Stimulated activated CD8-positive, alpha-beta memory T cell treated with anti-CD3 and anti-CD28 coated beads, Interleukin-12 subunit alpha, Interleukin-12 subunit beta, amount 100 ng/mL, for 24 hours (primary cell): ENCODE measurements at regions not wholly inside any gene's neighbourhood (a gene's known extent, or its start where the extent isn't known, plus 50 kb on each side); places are given as distances from the start of the nearest gene placed in this dataset.

Experiments used
- DNase-seq: peaks from one replicate; pipeline ENCODE4 v3.0.0-alpha.2; 2020; ENCODE audit errors: extremely low read depth

DNA sequence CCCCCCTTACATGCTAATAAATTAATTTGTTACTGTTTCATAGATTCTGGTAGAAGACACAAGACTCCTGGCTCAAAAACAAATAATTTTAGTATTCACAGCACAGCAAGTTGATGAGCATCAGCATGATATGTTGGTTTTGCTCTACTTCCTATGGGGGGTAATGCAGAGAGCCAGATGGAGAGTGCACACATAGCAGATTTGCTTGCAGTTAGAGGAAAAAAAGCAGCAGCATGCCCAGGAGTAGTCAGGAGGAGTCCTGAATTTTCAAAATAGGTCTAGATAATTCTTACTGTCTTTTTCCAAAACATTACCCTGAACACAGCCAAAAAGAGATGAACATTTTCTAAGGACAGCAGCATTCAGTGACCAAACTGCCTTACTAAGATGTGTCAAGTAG is 261.3 kb downstream of the COX7C start:
- DNase-seq: no peak

DNA sequence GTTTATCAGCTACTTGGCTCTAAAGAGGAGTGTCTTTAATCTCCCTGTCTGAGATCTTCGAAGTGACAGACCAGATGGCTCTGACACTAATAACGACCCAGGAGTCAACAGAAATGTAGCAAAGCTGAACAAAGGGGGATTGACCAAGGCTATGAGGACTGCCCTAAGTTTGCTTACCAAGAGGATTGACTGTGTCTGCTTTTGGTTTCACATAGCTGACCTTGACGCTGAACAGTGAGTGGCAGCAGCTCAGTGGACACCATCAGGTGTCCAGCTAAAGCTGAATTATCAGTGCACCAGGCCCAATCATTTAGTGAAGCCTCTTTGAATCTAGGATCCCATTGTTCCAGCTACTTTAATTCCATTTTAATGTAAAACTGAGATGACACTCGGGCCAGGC is 262.6 kb downstream of the COX7C start:
- no peak for DNase-seq

DNA sequence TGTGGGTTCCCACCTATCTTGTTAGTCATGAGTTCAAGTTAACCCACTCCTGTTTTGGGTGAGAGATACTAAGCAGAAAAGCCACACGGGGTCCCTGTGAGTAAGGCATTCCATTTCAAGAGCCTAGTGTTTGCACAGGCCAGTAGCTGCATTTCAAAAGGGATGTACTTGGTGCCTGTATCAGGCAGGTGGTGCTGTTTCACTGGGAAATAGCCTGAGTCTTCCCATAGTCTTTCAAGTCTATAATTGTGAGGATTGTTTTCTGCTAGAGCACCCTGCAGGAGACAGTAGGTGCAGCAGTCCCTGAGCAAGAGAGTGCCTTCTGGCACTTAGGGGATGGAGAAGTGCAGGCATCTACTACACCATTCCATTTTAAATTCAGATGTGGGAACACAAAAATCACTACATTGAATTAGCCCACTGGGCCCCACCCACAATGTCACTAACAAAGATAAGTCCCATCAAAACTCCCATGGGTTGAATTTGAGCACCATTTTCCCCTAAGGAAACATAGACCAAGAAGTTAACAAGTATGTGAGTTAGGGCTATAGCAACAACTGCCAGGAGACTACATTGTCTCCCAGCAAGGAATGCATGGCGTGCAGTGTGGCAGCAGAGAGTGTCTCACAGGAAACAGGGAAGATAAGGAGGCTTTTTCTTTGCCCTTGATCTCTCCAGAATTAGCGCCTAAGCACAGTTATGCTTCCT is 263.2 kb downstream of the COX7C start:
- DNase-seq: no peak

DNA sequence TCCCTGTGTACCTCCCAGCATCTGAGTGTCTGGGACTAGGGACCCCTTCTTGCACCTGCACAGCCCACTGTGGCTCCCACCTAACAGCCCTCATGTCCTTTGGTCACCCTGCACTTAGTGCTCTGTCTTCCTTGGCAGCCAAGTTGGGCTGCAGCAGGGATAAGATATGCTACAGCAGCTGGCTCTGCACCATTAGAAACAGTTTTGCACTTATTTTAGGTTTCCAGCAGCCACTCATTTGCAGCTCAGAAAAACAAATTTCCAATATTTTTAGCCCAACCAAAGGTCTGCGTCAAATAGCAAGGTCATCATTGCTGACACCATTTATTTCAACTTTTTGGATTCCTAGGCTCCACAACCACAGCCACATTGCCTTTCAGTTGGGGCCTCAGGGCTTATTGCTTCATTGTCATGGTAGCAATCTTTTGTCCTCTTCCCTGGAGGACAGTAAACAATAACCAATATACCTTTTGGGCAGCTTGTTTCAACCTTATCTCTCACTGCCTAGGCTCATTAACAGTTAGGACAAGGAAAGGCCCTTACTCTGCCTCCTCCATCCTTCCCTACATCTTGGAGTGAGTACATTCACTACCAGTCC is 263.9 kb downstream of the COX7C start:
- no peak for DNase-seq

DNA sequence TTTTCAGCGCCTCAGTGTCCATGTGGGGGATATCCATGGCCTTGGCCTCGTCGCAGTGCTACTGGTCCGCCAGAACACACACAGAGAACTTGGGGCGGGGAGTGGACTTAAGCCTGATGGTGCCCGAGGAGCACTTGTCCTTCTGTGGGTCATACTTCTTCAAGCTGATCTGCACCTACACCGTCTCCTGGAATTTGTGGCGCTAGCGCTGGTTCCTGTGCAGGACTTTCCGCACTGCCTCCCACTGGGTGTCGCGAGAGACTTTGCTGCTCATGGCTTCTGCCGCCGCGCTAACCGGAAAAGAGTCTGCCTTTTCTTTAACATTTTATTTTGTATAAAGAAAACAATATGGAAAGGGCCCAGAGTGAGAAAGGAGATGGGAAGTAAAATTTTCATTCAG is 266.9 kb downstream of the COX7C start:
- DNase-seq: no peak

DNA sequence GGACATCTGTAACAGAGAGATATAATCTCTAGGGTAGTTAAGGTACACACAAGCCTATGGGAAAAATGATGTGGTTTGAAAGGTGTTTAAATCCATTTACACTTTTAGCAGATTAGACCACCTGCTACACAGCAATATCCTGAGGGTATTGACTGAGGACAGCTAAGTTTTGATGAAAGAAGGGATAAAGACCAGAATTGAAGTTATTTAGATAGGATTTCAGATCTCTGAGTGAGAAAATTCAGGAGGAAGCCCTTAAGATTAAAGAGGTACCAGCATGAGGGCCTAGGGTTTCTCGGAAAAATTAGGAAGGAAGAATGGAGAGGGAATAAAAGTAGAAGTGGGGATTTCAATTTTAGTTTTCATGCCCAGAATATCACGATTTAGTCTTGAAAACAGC is 267.3 kb downstream of the COX7C start:
- DNase-seq: no peak

DNA sequence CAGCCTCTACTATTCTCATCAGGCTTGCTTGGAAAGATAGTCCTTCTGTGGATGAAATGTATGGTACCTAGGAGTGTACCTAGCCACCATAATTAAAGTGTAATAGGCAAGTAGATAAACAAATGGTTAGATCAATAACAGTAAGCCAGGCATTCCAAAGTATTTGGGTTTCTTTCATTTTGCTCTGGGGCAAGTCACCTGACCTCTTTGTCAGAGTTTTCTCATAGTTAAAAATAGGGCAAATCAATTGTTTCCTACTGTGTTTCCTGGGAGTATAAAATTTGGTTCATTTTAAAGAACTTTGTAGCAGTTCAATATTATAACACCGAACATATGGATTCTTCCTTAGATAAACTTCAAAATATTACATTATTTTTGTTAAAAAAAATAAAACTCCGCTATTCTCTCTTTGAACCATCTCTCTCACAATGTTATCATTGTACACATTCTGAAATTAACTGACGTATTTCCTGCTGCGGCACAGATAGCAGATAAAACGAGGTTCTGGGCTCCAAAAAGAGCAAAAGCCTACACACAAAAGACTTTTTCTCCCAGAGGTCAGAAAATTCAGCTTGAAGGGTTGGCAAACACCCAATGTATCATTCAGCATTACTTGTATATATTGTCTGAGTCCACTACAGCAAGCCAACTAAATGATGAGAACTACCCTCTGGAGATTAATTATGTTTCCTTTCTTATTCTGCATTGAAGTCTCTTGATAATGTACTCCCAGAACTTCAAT is 267.9 kb downstream of the COX7C start:
- no peak for DNase-seq

DNA sequence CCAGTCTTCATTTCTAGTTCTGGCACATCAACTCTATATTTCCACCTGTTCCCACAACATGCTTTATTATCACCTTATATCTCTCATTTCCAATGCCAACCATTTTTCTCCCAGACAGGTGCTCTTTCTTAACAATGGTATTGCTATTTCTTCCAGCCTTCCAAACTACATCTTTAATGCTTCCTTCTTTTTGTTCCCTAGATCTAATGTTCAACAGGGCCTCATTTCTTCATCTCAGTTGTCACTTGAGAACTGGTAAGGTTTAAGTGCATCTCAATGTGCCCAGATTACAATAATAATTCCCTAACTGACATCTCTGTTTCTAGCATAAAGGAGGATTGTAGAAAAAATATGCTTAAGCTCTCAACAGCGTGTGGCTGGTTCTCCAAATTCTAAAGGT is 272.6 kb downstream of the COX7C start:
- no peak for DNase-seq

DNA sequence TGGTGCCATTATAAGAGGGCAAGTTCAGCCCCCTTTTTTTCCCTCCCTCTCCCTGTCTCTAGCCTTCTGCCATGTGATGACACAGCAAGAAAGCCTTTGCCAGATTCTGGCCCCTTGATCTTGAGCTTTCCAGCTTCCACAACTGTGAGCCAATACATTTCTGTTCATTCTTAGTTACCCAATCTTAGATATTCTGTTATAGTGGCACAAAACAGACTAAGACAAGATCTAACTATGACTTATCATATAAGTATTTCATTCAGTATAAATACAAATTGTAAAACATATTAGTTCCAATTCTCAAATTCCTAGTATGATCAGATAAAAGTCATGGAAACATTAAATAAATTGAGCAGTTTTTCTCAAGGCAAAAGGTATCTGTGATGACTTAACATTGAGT is 276.3 kb downstream of the COX7C start:
- no peak for DNase-seq

DNA sequence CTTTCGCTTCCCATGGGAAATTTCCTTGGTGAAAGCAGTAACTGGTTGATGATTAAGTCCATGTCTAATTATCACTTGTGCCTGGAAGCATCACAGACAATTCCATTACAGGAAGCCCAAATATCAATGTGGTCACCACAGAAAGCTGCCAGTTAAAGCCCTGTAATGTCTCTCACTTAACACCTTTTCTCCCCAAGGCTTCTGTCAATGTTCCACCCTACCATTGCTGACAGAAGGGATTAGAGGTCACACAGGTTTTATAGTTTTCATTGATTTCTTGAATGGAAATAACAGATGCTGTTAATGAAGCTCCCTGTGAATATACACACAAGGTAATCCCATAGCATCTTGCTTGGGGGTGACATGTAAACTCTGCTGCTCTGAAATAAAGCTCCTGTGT is 279.2 kb downstream of the COX7C start:
- DNase-seq: no peak

DNA sequence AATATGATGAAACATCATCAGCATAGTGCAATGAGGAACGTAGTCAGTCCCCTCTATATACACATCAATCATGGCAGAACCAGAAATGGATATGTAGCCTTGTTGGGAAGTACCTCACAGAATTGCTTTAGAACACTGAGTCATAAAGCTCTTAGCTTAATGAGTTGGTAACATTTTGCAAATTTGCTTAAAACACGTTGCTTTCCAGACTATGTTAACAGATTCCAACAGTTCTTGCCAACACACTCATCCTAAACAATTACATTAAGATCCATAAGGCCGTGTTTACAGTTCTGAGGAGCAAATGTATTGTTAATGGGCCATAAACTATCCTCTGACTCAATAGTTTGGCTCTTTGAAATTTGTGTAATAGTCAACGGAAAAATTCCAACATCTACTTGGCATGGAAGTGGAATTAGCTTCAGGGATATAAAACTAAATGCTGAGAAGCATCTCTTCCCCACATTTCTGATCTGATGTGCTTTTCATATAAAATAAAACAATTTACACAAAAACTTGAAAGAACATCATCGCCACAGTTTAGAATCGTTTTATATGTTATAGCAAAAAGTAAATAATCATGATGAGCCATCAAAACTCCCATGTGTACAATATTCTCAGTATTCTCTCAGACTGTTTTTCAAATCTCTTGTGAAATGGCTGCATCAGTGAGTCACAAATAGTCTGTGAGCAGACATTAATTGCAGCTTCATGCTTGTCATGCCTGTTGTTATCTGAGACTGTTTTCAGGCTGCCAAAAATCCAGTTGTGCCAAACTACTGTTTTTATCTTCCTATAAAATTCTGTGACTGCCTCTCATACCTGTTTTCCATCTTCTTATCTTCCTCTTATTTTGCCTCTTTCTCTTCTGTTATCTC is 291.9 kb downstream of the COX7C start:
- DNase-seq: no peak

DNA sequence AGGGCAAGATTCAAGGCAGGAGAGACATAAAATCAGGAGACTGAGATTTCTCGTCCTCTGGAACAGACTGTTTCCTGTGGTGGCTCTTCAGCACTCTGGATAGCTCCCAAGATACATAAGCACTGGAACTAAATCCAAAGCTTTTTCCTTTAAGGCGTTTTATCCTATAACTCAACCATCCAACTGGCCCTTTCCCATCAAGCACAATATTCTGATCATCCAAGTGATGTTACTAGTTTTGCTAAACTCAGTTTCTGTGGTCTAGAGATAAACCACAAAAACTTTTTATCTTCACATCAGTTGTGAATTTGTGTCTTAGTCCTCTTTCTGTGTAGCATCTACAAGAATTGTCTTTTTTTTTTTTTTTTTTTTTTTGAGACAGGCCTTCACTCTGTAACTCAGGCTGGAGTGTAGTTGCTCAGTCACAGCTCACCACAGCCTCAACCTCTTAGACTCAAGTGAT is 299.4 kb downstream of the COX7C start:
- DNase-seq: no peak

DNA sequence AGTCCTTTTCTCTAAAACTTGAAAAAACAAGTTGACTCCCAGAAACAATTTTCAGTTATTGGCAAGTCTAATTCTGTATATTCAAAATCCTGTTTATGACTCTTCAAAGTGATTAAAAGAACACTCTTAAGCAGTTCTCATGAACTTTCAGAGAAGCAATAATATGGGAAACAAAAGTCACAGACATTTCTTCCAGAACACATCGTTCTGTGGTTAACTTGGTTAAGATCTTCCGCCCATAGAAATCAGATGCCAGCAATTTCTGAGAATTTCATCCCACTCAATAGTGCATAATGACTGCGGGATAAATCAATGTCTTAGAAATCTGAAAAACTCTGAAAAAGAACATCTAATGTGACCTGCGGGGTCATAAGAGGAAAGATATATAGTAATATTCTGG is 300.5 kb downstream of the COX7C start:
- DNase-seq: no peak

DNA sequence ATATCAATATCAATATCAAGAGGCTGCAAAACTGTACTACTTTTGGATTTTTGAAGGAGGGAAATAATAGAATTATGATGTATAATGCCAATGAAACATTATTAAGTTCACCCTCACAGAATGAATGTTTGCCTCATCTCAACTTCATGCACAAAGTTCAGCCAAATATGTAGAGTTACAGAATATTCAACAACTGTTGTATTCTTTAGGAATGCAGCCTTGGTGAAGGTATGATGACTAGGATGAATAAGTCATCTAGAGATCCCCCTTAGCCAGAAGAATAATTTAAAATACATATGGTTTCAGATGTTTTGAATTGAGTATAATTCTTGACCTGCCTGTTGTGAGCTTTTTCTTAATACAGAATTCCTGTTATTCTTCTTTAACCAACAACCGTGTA is 308.3 kb downstream of the COX7C start:
- DNase-seq: no peak

DNA sequence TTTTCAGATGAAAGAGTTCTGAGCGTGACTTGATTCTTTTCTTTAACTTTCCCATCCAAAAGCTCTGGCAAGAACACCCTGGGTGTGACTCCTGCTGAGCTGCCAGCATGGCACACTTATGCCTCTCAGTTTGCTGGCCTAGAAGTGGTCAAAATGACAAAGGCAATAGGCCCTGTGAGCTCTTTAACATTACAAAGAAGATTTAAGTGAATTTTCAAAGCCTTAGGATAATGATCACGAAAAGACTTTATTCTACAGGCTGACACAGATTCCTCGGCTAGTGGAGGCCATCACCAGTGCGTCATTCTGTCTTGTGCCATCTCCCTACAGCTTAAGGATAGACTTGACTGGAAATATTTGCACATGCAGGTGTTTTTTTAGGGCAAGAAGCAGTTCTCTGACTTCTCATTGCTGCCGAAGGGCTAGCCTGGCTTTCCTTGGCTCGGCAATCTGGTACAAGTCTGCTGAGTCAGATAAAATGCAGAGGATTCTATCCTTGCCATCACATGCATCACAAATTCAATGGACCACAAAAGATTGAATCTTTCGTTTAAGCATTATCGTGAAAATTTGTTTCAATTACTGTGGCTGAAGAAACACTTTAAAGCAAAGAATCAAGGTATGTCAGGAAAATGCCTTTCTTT is 311.5 kb downstream of the COX7C start:
- no peak for DNase-seq

DNA sequence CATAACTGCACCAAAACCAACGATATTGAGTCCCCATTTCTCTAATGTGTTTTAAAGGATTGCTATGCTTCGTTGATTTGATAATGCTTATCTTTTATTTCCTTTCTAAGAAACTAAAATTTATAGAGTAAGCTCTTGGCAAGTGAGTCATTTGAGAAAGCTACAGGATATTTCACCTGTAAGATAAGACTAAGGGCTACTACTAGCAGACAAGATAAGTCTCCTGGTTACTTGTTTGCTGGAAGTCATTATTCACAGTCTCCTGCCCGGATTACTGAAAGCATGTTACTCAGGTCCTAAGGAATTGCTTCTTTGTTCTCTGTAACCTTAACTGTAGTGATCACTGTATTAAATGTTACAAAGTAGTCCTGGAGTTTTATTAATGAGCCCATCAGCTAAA is 315.9 kb upstream of the RASA1 start:
- DNase-seq: no peak

DNA sequence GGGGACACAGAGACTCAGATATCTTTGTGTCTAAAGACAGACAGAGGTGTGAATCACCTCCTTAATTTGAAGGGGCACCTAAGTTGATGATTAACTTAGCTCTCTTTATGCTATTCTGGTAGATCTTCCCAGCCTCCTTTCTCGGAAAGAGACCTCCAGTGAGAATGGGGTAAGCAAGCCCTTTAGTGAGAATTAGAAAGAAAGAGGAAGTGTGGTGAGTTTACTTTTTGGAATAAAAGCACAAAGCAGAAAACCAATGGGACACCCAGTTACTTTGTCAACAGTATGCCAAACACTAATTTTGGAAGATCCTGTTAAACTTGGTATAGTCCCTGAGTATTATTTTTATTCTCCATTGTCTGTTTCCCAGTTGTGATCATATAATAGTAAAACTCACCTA is 302.8 kb upstream of the RASA1 start:
- DNase-seq: no peak

DNA sequence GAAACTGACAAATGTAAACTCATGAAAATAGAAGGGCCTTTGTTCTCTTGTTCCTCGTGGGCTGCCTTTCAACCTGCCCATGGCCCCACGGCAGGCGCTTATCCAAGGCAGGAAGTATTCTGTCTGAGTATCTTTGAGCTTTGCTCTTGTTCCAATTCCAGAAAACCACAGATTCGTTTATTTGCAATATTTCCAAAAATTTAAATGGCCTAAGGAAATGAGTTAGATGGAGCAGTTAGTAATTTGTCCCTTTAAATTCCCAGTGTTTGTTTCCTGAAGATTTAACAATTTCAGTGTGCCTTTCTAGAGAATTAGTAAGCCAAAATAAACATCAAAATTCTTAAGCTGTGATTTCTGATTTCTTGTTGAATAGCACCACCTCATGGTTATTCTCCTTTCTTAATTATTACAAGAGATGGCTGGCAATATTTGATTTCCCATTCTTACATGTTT is 299.4 kb upstream of the RASA1 start:
- no peak for DNase-seq

DNA sequence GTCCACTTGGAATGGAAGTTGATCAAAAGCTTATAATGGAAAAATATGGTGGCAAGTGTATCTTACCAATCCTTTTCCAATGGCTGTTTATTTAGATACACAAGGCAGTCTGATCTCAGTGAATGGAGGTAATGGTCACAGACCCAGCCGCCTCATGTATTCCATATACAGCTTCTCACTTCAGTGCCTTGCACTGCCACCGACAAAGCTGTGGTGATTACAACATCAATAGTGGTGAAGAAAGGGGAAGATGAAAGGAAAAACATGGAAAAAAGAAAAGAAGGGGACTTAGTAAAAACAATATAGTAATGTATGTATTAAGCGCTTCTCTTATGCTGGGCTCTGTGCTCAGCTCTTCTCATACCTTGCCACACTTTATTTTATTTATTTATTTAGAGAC is 297.3 kb upstream of the RASA1 start:
- no peak for DNase-seq

DNA sequence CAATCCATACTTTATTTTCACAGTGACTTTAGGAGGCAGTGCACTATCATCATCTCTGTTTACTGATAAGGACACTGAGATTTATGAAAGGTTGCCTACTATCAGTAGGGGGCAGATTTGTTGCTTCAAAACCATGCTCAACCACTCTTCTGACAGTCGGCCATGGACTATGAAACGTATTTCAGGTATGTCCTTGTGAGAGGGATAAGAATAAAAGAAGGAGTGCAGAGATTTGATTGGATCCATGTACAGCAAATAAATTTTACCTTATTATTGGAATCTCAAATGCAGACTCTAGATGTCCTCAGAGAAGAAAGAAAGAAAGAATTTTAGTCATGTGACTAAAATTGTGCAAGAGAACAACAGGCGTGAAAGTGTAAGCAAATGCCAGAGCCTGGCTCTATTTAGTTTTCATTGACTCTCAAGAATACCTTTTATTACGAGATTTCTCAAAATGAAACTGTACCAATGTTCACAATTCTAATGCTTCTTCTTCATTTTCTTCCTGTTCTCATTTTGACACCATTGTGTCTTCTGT is 296.6 kb upstream of the RASA1 start:
- DNase-seq: no peak

DNA sequence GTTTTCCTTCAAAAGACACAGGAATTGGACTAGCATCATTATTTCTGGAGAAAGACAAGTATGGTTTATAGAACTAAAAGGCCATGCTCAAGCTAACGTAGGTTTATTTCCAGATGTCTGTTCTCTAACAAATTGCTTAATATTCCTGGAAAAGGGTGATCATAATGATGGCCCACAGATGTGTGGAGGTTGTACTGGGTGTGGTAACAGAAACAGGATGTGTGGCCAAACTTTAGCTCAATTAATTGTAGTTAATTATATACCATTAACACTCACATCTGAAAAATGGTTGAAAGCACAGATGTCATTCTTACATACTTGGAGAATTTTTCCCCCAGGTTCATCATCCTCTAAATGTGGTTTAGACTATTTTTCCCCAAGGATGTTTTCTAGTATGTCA is 292.7 kb upstream of the RASA1 start:
- no peak for DNase-seq
